Activated CD8-positive, alpha-beta T cell treated with anti-CD3 and anti-CD28 coated beads, Interleukin-2, amount 10 ng/mL, durations not matched to agents 7 days and 5 days (primary cell): ENCODE measurements at regions not wholly inside any gene's neighbourhood (a gene's known extent, or its start where the extent isn't known, plus 50 kb on each side); places are given as distances from the start of the nearest gene placed in this dataset.

Experiments
- ATAC-seq: fragments of 150-1000 bp; cut with Tn5 transposase; one replicate; pipeline ENCODE4 v1.10.0; 2021; ENCODE audit warnings: moderate library complexity
- CTCF ChIA-PET: fragments of 350-600 bp; sonication (Branson Sonifier 250); formaldehyde crosslinking; loops from one replicate; lab custom pipeline; 2021; ENCODE audit warnings: antibody characterized with exemption; lab: Charles Lee
- POLR2A ChIA-PET: fragments of 350-600 bp; sonication (Branson Sonifier 250); formaldehyde crosslinking; loops from one replicate; lab custom pipeline; 2021; ENCODE audit warnings: antibody characterized with exemption; lab: Charles Lee
- DNase-seq: peaks from one replicate; pipeline ENCODE4 v3.0.0-alpha.2; 2020
- H3K27ac Mint-ChIP-seq: one replicate; pipeline ENCODE4 v1.8.0; 2021; ENCODE audit warnings: mild to moderate bottlenecking, mixed read lengths
- H3K27me3 Mint-ChIP-seq: one replicate; pipeline ENCODE4 v1.8.0; 2021; ENCODE audit warnings: low read depth, mixed read lengths
- H3K36me3 Mint-ChIP-seq: one replicate; pipeline ENCODE4 v1.8.0; 2021; ENCODE audit warnings: low read depth, mixed read lengths
- H3K4me1 Mint-ChIP-seq: one replicate; pipeline ENCODE4 v1.8.0; 2021; ENCODE audit warnings: low read depth, mixed read lengths
- H3K4me3 Mint-ChIP-seq: one replicate; pipeline ENCODE4 v1.8.0; 2021; ENCODE audit warnings: mild to moderate bottlenecking, mixed read lengths
- H3K9me3 Mint-ChIP-seq: one replicate; pipeline ENCODE4 v1.8.0; 2022; ENCODE audit warnings: mixed read lengths; ENCODE audit not compliant: insufficient read depth

DNA sequence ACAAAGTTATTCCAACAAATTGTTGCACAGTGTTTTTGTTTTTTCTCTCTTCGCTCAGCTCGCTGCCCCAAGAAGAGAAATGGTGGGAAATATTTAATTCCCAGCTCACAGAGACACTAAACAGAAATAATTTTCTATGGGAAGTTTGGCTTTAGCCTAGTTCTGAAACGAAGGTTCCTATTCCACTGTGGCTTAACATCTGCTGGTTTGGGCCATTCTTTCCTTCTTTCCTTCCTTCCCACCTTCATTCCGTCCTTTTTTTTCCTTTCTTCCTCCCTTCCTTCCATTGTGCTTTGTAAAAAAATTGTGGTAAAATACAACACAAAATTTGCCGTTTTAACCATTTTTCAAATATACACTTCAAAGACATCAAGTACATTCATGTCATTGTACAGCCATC lies 393.5 kb upstream of the SOX9 start:
- ChIA-PET POLR2A (no interaction called here), CTCF (no interaction called here)
- DNase-seq (no peak), ATAC-seq (no peak)
- Mint-ChIP-seq H3K4me1 (no peaks in the 10 kb centered on the region), H3K9me3 (no peaks in the 10 kb centered on the region), H3K36me3 (no peaks in the 10 kb centered on the region), H3K27ac (no peak overlapping the region), H3K4me3 (no peak overlapping the region), H3K27me3 (no peaks in the 10 kb centered on the region)

DNA sequence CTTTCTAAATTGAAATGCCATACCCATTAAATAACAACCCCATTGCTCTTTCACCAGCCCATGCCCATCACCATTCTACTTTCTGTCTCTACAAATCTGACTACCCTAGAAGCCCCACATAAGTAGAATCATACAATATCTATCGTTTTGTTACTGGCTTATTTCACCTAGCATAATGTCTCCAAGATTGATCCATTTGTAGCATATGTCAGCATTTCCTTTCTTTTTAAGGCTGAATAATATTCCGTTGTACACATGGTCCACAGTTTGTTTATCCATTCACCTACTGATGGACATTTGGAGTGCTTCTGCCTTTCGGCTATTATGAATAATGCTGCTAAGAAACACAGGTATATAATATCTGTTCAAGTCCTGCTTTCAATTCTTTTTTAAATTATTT lies 393.1 kb upstream of the SOX9 start:
- DNase-seq (no peak), ATAC-seq (no peak)
- H3K36me3 Mint-ChIP-seq: no peaks in the 10 kb centered on the region
- POLR2A ChIA-PET: no interaction called here
- CTCF ChIA-PET: no interaction called here
- no peaks in the 10 kb centered on the region for H3K9me3 Mint-ChIP-seq
- H3K27me3 Mint-ChIP-seq: no peaks in the 10 kb centered on the region
- H3K27ac Mint-ChIP-seq: no peak overlapping the region
- H3K4me3 Mint-ChIP-seq: no peak overlapping the region
- H3K4me1 Mint-ChIP-seq: no peaks in the 10 kb centered on the region

GRCh38 chr17:71730871-71731270 lies 389.9 kb upstream of the SOX9 start:
- Mint-ChIP-seq H3K27ac (no peak overlapping the region), H3K27me3 (no peaks in the 10 kb centered on the region), H3K4me3 (no peak overlapping the region), H3K9me3 (no peaks in the 10 kb centered on the region), H3K36me3 (no peaks in the 10 kb centered on the region), H3K4me1 (no peaks in the 10 kb centered on the region)
- DNase-seq: no peak
- ATAC-seq: no peak
- CTCF ChIA-PET: no interaction called here
- POLR2A ChIA-PET: no interaction called here

DNA sequence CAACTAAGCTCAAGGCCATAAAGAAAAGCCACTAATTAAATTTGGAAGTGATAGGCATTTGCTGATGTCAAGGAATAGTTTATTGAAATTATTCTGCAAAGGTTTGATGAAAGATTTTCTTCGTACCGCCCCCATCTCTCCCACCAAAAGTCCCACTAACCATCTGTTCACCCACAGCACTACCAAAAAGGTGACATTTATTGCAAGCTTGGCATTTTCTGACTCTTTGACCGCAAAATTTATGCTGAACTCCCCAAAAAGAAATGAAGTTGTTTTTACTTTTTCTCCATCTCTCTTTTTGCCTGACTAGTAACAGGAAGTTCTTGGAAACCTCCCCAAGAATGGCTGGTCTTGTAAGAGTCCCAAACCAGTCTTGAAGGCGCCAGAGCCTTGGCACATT lies 384.9 kb upstream of the SOX9 start:
- CTCF ChIA-PET: no interaction called here
- DNase-seq (no peak), ATAC-seq (no peak)
- no peaks in the 10 kb centered on the region for H3K4me1 Mint-ChIP-seq
- POLR2A ChIA-PET: interaction anchor here (0.6 kb wide), 1 partner anchor 1031 kb away, joined by 3 read pairs; no protein-coding TSS in a partner anchor
- no peaks in the 10 kb centered on the region for H3K27me3 Mint-ChIP-seq
- no peak overlapping the region for H3K27ac Mint-ChIP-seq
- H3K4me3 Mint-ChIP-seq: no peak overlapping the region
- no peaks in the 10 kb centered on the region for H3K9me3 Mint-ChIP-seq
- no peaks in the 10 kb centered on the region for H3K36me3 Mint-ChIP-seq

DNA sequence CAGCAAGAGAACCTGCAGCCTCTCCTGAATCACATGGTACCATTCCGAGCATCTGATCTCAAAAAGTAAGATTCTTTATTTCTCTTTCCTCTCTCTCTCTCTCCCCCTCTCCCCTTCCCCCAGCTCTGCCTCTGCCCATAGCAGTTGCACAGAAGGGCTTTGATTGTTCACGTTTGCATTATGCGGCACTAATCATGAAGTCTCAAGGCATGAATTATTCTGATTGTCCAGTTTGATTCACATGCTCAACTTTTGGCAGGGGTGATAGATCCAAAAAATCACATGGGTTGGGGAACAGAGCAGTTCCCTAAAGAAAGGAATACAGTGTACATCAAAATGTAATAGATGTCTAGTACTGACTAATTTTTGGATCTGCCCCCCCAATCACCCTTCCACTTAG lies 380.0 kb upstream of the SOX9 start:
- Mint-ChIP-seq H3K27ac (no peak overlapping the region), H3K4me3 (no peak overlapping the region), H3K36me3 (no peaks in the 10 kb centered on the region), H3K9me3 (no peaks in the 10 kb centered on the region), H3K4me1 (no peaks in the 10 kb centered on the region), H3K27me3 (no peaks in the 10 kb centered on the region)
- DNase-seq: no peak
- POLR2A ChIA-PET: no interaction called here
- CTCF ChIA-PET: no interaction called here
- ATAC-seq: no peak

DNA sequence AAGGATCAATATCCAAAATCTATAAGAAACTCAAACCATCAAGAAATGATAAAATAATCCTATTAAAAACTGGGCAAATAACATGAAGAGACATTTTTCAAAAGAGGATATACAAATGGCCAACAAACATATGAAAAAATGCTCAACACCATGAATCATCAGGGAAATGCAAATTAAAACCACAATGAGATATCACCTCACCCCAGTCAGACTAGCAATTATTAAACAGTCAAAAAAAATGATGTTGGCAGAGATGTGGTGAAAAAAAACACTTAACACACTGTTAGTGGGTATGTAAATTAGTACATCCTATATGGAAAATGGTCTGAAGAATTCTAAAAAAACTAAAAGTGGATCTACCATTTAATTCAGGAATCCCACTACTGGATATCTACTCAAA lies 379.0 kb upstream of the SOX9 start:
- no peaks in the 10 kb centered on the region for H3K36me3 Mint-ChIP-seq
- no peaks in the 10 kb centered on the region for H3K4me1 Mint-ChIP-seq
- H3K4me3 Mint-ChIP-seq: no peak overlapping the region
- ATAC-seq (no peak), DNase-seq (no peak)
- H3K9me3 Mint-ChIP-seq: no peaks in the 10 kb centered on the region
- H3K27me3 Mint-ChIP-seq: no peaks in the 10 kb centered on the region
- H3K27ac Mint-ChIP-seq: no peak overlapping the region
- CTCF ChIA-PET: no interaction called here
- POLR2A ChIA-PET: no interaction called here

GRCh38 chr17:71748872-71749271 lies 371.9 kb upstream of the SOX9 start:
- H3K36me3 Mint-ChIP-seq: no peaks in the 10 kb centered on the region
- ATAC-seq (no peak), DNase-seq (no peak)
- ChIA-PET CTCF (no interaction called here), POLR2A (no interaction called here)
- H3K9me3 Mint-ChIP-seq: peaks cover 5% of the 10 kb centered on the region
- no peaks in the 10 kb centered on the region for H3K27me3 Mint-ChIP-seq
- H3K27ac Mint-ChIP-seq: no peak overlapping the region
- H3K4me3 Mint-ChIP-seq: no peak overlapping the region
- no peaks in the 10 kb centered on the region for H3K4me1 Mint-ChIP-seq

- ATAC-seq: no peak
- Mint-ChIP-seq H3K4me3 (no peak overlapping the region), H3K4me1 (no peaks in the 10 kb centered on the region), H3K36me3 (no peaks in the 10 kb centered on the region), H3K27ac (no peak overlapping the region), H3K9me3 (peaks cover 5% of the 10 kb centered on the region), H3K27me3 (no peaks in the 10 kb centered on the region)
- DNase-seq: no peak
- CTCF ChIA-PET: no interaction called here
- POLR2A ChIA-PET: no interaction called here
These were observed 367.8 kb upstream of the SOX9 start for GRCh38 chr17:71753070-71753469.

DNA sequence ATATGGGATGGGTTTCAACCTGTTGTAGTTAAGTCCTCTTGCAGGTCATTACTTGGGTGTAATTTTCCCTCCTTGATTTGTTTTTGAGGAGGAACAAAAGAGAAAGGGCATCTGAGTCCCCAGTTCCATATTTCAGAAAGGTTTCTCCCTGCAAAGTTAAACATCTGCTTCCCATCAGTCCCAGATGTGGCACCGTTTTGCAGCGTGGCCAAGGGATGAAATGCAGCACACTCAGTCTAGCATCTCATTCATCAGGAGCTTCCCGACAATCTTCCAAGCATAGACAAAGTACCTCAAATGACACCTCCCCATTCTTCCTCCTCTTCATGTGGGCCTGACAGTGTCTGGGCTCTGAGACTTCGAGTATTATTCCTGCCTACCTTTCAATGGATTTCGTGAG lies 363.7 kb upstream of the SOX9 start:
- Mint-ChIP-seq H3K27ac (no peak overlapping the region), H3K27me3 (no peaks in the 10 kb centered on the region), H3K4me1 (no peaks in the 10 kb centered on the region), H3K4me3 (no peak overlapping the region), H3K36me3 (no peaks in the 10 kb centered on the region), H3K9me3 (peaks cover 5% of the 10 kb centered on the region)
- POLR2A ChIA-PET: no interaction called here
- CTCF ChIA-PET: interaction anchor here (0.7 kb wide), 1 partner anchor 1249 kb away, joined by 3 read pairs; no protein-coding TSS in a partner anchor
- ATAC-seq (no peak), DNase-seq (no peak)

- Mint-ChIP-seq H3K9me3 (no peaks in the 10 kb centered on the region), H3K27ac (no peak overlapping the region), H3K27me3 (no peaks in the 10 kb centered on the region), H3K4me1 (no peaks in the 10 kb centered on the region), H3K4me3 (no peak overlapping the region), H3K36me3 (no peaks in the 10 kb centered on the region)
- DNase-seq: no peak
- ChIA-PET POLR2A (no interaction called here), CTCF (no interaction called here)
- ATAC-seq: no peak
These were observed 362.9 kb upstream of the SOX9 start for GRCh38 chr17:71757956-71758355.

- no peaks in the 10 kb centered on the region for H3K9me3 Mint-ChIP-seq
- ChIA-PET CTCF (no interaction called here), POLR2A (no interaction called here)
- ATAC-seq (no peak), DNase-seq (no peak)
- no peaks in the 10 kb centered on the region for H3K36me3 Mint-ChIP-seq
- no peaks in the 10 kb centered on the region for H3K27me3 Mint-ChIP-seq
- H3K4me1 Mint-ChIP-seq: no peaks in the 10 kb centered on the region
- no peak overlapping the region for H3K4me3 Mint-ChIP-seq
- H3K27ac Mint-ChIP-seq: no peak overlapping the region
These were observed 361.3 kb upstream of the SOX9 start for GRCh38 chr17:71759422-71760060.

- ChIA-PET POLR2A (no interaction called here), CTCF (no interaction called here)
- ATAC-seq (no peak), DNase-seq (no peak)
- no peak overlapping the region for H3K4me3 Mint-ChIP-seq
- no peaks in the 10 kb centered on the region for H3K4me1 Mint-ChIP-seq
- no peaks in the 10 kb centered on the region for H3K36me3 Mint-ChIP-seq
- H3K27me3 Mint-ChIP-seq: no peaks in the 10 kb centered on the region
- H3K9me3 Mint-ChIP-seq: no peaks in the 10 kb centered on the region
- H3K27ac Mint-ChIP-seq: no peak overlapping the region
These were observed 360.6 kb upstream of the SOX9 start for GRCh38 chr17:71760062-71760720.

GRCh38 chr17:71762526-71762925 lies 358.3 kb upstream of the SOX9 start:
- H3K27me3 Mint-ChIP-seq: no peaks in the 10 kb centered on the region
- POLR2A ChIA-PET: no interaction called here
- no peaks in the 10 kb centered on the region for H3K9me3 Mint-ChIP-seq
- no peaks in the 10 kb centered on the region for H3K4me1 Mint-ChIP-seq
- ATAC-seq (no peak), DNase-seq (no peak)
- H3K36me3 Mint-ChIP-seq: no peaks in the 10 kb centered on the region
- CTCF ChIA-PET: no interaction called here
- H3K4me3 Mint-ChIP-seq: no peak overlapping the region
- H3K27ac Mint-ChIP-seq: no peak overlapping the region
